IPS-NIHi7 (cell line): ENCODE measurements at regions not wholly inside any gene's neighbourhood (a gene's known extent, or its start where the extent isn't known, plus 50 kb on each side); places are given as distances from the start of the nearest gene placed in this dataset.

Source experiments
- DNase-seq: peaks from one replicate; pipeline ENCODE4 v3.0.0; 2012; ENCODE audit warnings: mixed read lengths; ENCODE audit errors: extremely low spot score

DNA sequence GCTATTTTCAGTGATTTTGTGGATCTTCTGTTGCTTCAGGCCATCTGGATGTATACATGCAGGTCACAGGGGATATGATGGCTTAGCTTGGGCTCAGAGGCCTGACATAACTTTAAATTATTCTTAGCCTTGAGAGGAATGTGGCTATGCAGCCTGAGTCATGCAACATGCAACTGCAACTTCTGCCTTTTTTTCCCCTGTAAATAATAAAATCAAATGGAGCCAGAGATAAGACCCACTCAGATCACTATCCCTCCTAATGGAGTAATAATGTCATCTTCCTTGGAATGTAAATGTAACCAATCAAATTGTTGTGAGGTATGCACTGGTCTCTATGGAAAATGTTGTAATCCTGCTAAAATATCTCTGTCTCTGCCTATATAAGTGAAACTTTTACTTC is 54.9 kb downstream of the MAGEB17 start:
- no peak for DNase-seq

DNA sequence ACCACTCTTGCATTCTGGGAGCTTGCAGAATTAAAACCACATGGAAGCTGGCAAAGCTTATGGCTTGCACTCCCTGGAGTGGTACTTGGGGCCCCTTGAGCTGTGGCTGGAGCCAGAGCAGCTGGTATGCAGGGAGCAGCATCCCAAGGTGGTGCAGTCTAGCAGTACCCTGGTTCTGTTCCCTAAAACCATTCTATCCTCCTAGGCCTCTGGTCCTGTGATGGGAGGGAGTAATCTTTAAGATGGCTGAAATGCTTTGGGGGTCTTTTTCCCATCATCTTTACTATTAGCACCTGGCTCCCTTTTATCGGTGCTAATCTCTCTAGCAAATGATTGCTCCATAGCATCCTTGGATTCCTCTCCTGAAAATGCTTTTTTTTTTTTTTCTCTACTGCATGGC is 56.1 kb downstream of the MAGEB17 start:
- no peak for DNase-seq

DNA sequence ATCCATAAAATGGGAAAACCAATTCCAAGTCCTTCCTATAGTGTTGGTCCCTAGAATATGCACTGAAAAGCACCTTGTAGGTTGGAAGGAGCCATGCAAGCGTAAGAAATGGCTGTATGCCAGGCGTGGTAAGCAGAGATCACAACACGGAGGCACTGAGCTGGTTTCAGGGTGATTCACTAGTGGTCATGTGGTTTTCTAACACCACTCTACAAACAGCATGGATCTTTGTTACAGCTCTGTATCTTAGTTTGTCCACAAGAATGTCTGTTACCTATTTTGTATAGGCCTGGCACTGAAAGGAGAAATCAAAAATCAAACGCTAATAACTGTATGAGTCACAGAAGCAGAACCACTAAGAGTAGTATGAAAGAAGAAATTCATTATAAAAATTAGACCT is 71.9 kb downstream of the MAGEB17 start:
- no peak for DNase-seq

DNA sequence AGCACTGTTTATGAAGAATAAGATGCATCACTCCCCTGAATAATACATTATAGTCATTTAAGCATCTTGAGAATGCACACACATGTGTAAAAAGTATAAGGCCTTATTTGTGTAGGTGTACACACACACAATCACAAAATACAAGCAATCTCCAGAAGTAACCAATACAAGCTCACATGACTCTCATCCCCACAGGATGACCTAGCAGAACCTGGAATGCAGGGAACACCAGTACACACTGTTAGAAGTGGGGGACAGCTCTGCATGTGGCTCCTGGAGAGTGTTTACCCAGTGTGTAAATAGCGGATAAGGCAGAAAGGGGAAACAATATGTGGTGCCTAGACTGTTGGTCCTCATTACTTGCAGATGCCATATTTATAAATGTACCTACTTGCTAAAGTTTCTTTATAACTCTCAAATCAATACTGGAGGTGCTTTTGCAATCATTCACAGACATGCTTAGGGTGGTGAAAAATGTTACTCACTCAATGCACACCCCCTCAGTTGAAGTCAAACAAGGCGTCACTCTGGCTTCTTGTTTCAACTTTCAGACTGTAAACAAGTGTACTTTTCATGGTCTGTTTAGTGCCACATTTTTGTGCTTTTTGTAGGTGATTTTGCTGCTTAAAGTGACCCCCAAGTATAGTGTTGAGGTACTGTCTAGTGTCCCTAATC is 73.1 kb downstream of the MAGEB17 start:
- no peak for DNase-seq

DNA sequence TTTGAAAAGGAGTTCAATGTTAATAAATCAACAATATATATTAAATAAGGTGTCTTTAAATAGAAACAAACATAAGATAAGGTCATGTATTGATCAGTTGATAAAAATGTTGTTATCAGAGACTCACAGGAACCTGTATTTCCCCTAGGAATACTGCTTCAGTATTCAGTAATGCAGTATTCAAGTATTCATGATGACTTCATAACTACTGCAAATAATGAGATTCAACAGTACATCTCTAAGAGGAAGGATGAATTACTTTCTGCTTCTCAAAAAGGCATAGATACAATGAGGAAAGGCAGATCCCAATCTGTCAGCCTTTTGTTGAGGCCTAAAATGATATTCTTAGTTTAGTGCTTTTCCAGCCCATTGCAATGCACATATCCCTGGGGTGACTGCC is 73.7 kb downstream of the MAGEB17 start:
- DNase-seq, result no peak

DNA sequence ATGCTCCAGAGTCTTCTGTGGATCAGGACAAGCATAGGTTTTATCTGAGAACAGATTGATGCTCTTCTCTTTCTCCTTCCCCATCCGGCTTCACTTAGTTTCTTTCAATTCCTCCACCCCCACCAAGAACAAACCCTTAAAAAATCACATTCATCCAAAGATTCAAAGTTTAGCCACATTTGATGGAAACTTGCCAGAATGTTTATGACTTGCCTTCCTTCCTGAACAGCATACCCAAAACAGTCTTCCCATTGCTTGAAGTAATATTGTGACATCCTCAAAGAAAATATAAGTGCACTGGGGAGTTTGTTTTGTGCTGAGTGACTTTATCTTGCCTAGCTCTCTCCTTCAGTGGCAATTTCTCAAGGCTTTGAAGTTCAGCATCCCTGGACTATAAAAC is 83.0 kb downstream of the MAGEB17 start:
- no peak for DNase-seq

DNA sequence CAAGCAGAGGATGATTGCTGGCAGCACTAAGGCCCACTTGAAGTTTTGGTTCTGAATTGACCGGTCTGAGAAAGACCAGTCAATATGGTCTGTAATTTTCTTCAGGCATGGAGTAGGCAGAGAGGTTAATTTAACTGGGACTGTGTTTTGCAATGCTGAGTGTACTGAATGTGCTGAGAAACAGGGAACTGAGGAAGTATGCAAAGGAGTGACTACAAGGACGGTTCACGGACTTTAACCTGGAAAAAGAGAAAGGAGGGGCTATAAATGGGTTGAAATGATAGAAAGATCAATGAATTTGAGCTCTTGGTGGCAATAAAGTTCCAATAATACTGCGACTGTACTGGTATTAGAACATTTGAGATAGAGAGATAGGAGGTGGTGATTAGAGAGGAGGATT is 84.5 kb downstream of the MAGEB17 start:
- DNase-seq, result no peak

DNA sequence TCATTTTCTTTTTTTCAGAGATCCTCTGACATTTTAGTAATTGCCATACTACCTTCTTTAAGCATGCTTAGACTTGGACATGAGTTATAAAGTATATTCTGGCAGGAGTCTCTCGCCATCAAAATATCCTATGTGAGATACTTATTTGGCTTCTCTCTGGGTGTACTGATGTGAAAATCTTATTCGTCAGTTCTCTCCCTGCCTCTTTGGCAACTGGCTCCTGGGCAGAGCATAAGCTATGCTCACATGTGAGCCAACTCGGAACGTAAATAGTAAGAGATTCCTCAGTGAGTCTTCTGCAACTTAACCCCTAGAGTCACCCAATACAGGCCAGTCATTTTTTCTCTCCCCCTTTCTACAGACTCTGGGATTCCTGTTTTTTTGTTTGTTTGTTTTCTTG is 91.6 kb downstream of the MAGEB17 start:
- no peak for DNase-seq

DNA sequence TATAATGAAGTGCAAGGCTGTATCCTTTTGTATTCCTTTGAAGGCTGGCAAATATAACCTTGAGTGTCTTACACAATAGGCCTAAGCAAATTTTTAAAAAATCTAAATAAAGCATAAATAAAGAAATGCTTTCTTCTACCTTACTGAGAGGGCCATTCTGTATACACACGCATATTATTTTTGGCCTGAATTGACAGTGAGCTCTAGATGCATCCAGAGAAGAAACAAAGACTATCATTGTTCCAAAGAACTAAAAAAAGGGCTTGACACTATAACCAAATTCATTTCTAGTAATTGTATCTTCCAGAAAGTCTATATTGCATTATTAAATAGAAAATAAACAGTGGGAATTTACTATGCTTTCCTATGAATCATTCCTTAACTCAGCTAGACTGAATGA is 100.2 kb downstream of the MAGEB17 start:
- DNase-seq, result no peak

DNA sequence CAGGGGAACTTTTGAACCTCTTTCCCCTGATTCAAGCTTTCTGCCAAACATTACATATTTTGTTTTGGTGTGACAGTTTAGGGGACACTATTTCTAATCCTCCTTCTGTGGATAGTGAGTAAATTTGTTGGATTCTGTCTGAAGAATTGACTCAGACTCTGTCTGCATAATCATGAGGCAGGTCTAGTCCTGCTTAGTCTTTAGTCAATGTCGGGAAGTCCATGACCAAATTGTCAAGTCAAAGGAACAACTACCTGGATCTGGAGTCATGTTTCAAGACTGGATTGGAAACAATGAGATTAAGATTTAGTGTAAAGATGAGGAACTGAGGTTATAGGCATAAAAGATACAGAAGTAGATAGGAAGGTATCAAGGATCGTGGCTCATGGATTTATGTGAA is 100.9 kb downstream of the MAGEB17 start:
- DNase-seq, result no peak

DNA sequence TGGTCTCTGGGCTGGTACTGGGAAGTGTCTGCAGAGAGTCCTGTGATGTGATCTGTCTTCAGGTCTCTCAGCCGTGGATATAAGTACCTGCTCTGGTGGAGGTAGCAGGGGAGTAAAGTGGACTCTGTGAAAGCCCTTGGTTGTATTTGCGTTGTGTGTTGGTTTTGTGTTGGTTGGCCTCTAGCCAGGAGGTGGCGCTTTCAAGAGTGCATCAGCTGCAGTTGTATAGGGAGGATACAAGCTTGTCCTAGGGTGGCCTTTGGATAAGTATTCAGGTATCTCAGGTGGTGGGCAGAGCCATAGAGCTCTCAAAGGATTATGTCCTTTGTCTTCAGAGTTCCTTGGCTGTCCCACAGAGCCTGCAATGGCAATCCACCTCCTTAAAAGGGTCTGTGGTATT is 111.6 kb downstream of the MAGEB17 start:
- DNase-seq, result no peak

DNA sequence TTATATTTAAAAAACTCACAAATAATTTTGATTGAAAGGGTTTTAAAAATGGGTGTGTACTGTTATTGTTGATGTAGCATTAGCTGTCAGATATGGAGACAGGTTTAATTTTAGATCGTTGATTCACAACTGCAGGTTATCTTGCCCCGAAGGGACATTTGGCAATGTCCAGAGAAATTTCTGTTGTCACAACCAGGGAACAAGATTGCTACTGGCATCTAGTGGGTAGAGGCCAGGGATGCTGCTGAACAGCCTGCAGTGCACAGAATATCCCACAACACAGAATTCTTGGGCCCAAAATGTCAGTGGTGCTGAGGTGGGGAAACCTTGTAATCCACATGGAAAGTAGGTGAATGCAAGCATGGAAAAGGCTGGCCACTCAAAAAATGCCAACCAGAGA is 114.9 kb downstream of the MAGEB17 start:
- no peak for DNase-seq

DNA sequence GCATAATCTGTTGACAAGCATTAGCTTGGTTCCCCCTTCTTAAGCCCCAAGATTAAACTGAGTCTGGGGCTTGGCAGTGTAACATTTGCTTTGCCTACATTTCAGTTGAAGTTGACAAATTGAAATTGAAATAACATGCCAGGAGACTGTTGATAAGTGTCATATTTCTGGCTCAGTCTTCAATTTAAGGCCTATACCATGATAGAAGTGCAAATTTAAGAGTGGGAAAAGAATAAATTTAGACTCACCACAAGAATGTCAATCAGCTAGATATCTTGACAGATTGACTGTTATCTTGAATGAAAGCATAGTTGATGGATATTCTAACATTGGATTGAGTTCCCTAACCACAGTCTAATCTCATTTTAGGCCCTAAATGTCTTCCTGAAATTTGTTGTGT is 117.6 kb downstream of the MAGEB17 start:
- no peak for DNase-seq

DNA sequence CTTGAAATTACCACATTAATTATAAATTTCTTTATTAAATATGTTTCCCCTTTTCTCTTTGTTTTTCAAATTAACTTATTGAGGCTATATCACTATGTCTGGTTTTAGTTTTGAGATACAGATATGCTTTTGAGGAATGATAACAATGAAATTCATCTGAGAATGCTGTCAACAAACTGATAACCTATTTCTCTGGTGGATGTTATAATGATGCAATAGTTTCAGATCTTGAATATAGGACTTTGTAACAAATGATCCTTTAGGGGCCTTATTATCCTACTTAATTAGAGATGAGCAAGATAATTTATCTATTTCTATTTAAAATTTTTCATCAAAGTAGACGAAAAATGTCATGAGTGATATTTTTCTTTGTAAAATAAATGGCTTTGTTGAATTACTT is 123.7 kb downstream of the MAGEB17 start:
- DNase-seq, result no peak

DNA sequence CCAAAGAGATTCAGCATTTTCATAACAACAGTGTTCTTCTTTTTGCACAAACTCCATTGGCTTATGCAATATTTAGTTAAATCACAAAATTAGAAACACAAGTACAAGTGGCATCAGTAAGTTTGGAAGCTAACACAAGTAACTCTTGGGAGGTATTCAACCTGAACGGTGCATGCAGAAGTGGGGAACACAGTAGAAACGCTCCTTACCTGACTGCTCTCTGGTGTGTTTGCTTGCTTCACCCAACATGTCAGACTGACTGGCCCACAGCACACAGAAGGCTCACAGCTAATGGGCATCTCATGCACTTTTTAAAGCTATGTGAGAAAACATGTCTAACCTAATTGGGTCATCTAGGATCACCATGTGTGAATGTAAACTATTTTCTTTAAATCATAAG is 133.6 kb downstream of the MAGEB17 start:
- no peak for DNase-seq

DNA sequence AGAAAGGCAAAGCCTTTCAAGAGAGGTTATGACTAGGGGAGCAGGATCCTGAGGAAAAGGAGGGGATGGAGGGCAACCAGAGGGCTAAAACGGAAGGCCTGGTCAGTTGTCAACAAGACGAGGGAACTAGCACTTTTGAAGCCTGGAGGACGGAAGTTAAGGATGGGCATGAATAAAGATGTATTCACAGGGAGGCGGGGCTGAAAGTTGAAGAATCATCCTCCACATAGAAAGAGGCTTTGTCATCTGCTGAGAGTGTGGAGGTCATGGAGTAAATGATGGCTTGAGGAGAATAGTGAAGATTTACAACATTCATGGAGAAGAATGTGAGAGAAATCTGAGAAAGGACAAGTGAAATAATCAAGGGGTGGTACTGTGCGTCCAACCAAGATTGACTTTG is 137.5 kb downstream of the MAGEB17 start:
- DNase-seq, result no peak

DNA sequence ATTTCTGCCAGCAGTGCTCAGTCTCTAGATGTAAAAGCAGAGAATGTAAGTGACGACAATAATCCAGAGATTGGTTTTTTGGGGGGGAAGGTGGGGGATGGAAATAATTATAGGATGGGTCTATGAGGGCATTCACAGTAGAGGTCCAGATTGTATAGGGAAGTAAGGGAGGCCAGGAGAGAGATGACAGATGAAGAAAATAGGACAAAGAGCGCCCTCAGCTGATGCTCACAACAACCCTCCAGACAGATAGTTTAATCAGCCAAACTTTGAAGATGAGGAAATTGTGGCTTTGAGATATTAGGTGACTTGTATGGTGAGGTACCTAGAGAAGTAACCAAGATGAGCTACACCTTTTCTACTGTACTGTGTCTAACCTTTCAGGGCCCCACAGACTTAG is 137.9 kb downstream of the MAGEB17 start:
- DNase-seq, result no peak

DNA sequence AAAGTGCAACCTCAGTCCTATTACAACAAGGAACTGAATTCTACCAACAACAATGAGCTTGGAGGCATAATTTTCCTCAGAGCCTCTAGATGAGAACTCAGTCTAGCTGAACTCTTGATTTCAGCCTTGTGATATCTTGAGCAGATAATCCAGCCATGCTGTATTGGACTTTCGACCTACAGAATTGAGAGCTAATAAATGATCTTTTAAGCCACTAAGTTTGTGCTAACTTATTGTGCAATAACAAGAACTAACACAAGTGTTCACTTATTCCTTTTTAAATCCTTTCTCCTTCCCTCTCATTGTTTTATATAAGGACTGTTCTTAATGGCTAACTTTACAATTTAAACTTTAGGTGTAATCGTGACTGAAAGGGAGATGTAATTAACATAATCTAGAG is 140.7 kb downstream of the MAGEB17 start:
- DNase-seq, result no peak

DNA sequence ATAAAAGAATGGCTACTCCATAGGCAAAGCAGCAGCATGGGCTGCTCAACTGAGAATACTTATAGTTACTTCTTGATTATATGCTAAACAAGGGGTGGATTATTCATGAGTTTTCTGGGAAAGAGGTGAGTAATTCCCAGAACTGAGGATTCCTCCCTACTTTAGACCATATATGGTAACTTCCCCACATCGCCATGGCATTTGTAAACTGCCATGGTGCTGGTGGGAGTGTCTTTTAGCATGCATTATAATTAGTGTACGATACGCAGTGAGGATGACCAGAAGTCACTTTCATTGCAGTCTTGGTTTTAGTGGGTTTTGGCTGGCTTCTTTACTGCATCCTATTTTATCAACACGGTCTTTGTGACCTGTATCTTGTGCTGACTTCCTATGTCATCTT is 141.5 kb downstream of the MAGEB17 start:
- no peak for DNase-seq

DNA sequence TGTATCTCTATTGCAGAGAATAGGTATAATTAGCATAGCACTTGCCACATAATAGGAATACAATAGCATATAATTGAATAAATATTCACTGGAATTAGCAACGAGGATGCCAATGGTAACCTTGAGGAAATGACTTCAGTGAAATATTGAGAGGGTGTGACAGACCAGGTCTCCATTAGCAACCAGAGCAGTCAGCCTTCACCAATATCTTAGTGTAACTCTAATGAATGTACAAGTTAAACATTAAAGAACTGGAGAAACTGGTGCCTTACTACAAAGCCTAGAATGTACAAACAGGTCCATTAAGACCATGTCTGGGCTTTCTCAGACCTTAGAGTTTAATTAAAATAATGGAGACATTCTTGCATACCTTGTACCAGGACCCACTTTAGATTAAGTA is 143.0 kb downstream of the MAGEB17 start:
- no peak for DNase-seq

DNA sequence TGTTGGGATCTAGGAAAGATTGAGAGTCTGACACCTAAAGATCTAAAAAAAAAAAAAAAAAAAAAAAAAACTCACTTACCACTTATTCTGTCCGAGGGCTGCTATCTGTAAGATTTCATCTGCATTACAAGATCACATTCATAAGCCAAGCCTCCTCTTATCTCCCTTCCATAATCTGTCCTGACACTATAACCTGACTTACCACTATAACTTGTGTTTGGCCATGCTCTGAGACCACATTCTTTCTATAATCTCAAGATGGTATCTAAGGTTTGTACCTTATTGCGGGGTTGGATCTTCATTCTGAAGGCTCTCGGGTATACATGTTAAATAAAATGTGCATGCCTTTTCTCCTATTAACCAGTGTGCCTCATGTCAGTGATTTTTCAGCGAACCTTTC is 144.4 kb downstream of the MAGEB17 start:
- DNase-seq, result no peak

DNA sequence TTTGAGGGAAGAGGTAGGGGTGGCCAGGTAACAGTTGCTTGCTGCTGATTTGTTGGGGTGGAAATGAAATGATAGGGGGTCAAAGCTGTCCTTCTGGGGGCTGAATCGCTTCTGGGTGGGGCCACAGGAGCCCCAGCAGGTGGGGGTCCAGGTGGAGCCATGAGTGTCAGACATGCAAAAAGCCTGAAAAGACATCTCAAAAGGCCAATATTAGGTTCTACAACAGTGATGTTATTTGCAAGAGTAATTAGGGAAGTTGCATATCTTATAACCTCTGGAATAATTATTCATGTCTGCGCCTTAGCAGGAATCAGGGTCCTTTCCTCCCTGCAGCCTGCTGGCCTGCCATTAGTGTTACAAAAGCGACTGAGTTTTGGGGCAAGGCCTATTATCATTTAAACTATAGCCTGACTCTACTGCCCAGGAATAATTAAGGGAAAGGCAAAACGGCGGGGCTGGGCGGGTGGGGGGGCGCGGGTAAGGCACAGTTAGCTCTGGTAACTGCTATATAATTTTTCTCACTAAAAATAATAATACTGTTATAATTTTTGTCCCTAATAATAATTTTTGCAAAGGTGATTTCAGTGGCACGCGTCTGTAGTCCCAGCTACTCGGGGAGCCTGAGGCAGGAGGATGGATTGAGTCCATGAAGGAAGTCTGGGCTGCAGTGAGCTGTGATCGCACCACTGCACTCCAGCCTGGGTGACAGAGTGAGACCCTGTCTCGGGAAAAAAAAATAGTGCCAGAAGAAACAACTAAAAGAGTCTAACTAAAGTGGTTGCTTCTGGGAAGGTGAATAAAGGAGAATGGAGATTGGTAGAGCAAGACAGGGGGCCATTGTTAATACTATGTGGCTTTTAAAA is 145.7 kb downstream of the MAGEB17 start:
- DNase-seq, result peak; percentile 34

DNA sequence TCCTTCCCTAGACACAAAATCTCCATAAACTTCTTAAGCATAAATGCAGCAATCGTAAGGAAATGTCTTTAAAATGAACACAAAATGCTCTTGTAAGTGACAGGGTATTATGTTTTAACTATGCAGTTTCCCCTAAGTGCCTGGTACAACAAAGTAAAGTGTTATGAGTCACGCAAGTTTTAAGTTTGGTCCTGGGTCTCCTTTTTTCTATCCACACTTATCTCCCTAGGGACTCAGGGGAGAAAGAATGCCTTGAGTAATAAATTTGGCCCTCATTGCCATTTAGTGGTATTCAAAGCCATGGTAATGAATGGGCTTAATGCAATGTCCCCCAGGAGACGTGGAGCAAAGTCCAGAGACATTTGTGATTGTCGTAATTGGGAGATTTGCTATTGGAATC is 149.1 kb downstream of the MAGEB17 start:
- no peak for DNase-seq

DNA sequence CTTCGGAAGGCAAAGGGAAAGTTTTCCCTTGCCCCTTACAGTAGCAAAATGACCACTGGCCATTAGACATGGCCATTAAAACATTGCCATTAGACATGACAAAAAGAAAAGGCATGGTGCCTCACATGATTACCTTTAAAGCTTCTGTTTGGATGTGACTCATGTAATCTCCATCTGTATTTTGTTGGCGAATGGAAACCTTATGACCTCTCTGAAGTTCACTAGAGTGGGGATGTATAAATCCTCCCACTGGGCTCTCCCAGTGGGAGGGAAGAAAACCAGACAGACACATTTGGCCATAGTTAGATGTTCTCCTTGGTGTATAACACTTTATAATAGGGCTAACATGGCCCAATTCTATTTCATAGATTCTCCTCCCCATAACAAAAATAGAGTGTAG is 152.6 kb downstream of the MAGEB17 start:
- DNase-seq, result no peak
